Anterior cingulate cortex (tissue), 58 donors: ENCODE measurements at regions not wholly inside any gene's neighbourhood (a gene's known extent, or its start where the extent isn't known, plus 50 kb on each side); places are given as distances from the start of the nearest gene placed in this dataset.

Source experiments
- DNase-seq, 58 donors: peaks; one replicate each; lab custom pipeline; 2025; lab: John Stamatoyannopoulos, UW

- DNase-seq, result no peak
These were observed 338.9 kb downstream of the KLF5 start for GRCh38 chr13:73397496-73398305.

- DNase-seq, result no peak
These were observed 335.3 kb downstream of the KLF5 start for GRCh38 chr13:73394066-73394465.

- DNase-seq, result no peak
These were observed 331.3 kb downstream of the KLF5 start for GRCh38 chr13:73390100-73390499.

- no peak for DNase-seq
These were observed 329.8 kb downstream of the KLF5 start for GRCh38 chr13:73388586-73388985.

GRCh38 chr13:73387318-73387717 lies 328.5 kb downstream of the KLF5 start:
- DNase-seq, result no peak

GRCh38 chr13:73385848-73386247 lies 327.0 kb downstream of the KLF5 start:
- no peak for DNase-seq

GRCh38 chr13:73372666-73373627 lies 314.1 kb downstream of the KLF5 start:
- no peak for DNase-seq

- DNase-seq, result no peak
These were observed 311.3 kb downstream of the KLF5 start for GRCh38 chr13:73370066-73370465.

- no peak for DNase-seq
These were observed 310.3 kb downstream of the KLF5 start for GRCh38 chr13:73369095-73369494.

- no peak for DNase-seq
These were observed 309.8 kb downstream of the KLF5 start for GRCh38 chr13:73368608-73369007.

- no peak for DNase-seq
These were observed 309.1 kb downstream of the KLF5 start for GRCh38 chr13:73367886-73368285.

- no peak for DNase-seq
These were observed 307.4 kb downstream of the KLF5 start for GRCh38 chr13:73366241-73366640.

GRCh38 chr13:73365681-73366080 lies 306.9 kb downstream of the KLF5 start:
- no peak for DNase-seq

- no peak for DNase-seq
These were observed 306.4 kb downstream of the KLF5 start for GRCh38 chr13:73365252-73365651.

- no peak for DNase-seq
These were observed 305.9 kb downstream of the KLF5 start for GRCh38 chr13:73364736-73365135.

- no peak for DNase-seq
These were observed 299.8 kb downstream of the KLF5 start for GRCh38 chr13:73358606-73359095.

GRCh38 chr13:73355134-73355533 lies 296.3 kb downstream of the KLF5 start:
- no peak for DNase-seq

GRCh38 chr13:73351730-73352129 lies 292.9 kb downstream of the KLF5 start:
- DNase-seq, result no peak

- no peak for DNase-seq
These were observed 282.9 kb downstream of the KLF5 start for GRCh38 chr13:73341748-73342147.

GRCh38 chr13:73340069-73340468 lies 281.3 kb downstream of the KLF5 start:
- no peak for DNase-seq

GRCh38 chr13:73339086-73339485 lies 280.3 kb downstream of the KLF5 start:
- no peak for DNase-seq
